T-helper 17 cell (primary cell): ENCODE measurements at regions not wholly inside any gene's neighbourhood (a gene's known extent, or its start where the extent isn't known, plus 50 kb on each side); places are given as distances from the start of the nearest gene placed in this dataset.

Source experiments
- ATAC-seq: fragments of 150-1000 bp; cut with Tn5 transposase; 2 replicates; pipeline ENCODE4 v1.10.0; 2021; ENCODE audit warnings: mild to moderate bottlenecking, moderate library complexity
- DNase-seq, 3 donors: peaks; one replicate each; pipeline versions ENCODE4 v3.0.0 to v3.0.0-alpha.2; 2020 to 2021
- H3K9me3 ChIP-seq: one replicate; pipeline ENCODE4 v1.7.0; 2013; ENCODE audit warnings: low read length, mild to moderate bottlenecking; ENCODE audit not compliant: control insufficient read depth, poor library complexity, severe bottlenecking
- H3K27ac Mint-ChIP-seq: one replicate; pipeline ENCODE4 v1.8.0; 2022; ENCODE audit warnings: mild to moderate bottlenecking, moderate library complexity, mixed read lengths
- H3K27me3 Mint-ChIP-seq: one replicate; pipeline ENCODE4 v1.8.0; 2022; ENCODE audit warnings: mixed read lengths
- H3K36me3 Mint-ChIP-seq: one replicate; pipeline ENCODE4 v1.8.0; 2022; ENCODE audit warnings: low read depth, mixed read lengths
- H3K4me1 Mint-ChIP-seq: one replicate; pipeline ENCODE4 v1.8.0; 2022; ENCODE audit warnings: mild to moderate bottlenecking, mixed read lengths
- H3K4me3 Mint-ChIP-seq: one replicate; pipeline ENCODE4 v1.8.0; 2022; ENCODE audit warnings: mild to moderate bottlenecking, moderate library complexity, mixed read lengths

DNA sequence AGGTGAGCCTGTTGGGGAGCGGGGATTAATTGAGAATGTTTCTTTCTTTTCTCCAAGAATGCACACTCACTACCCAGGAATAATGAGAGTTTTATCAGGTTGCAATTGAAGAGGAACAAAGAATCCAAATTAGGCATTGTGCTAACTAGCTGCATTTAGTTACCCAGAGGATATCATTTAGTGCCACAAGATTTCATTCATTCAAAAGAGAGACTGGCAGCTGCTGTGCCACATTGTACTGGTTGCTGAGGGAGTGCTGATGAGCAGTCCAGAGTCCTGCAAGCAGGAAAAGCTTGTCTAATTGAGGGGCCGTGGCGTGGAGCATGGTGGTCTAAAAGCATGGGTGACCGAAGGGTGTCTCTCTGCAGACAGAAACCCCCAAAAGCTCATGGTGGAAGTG is 97.6 kb downstream of the CTAGE1 start:
- no peak for DNase-seq
- Mint-ChIP-seq H3K27ac (no peak overlapping the region), H3K4me3 (no peak overlapping the region), H3K36me3 (no peaks in the 10 kb centered on the region), H3K27me3 (no peaks in the 10 kb centered on the region), H3K4me1 (no peaks in the 10 kb centered on the region)
- no peaks in the 10 kb centered on the region for H3K9me3 ChIP-seq
- no peak for ATAC-seq

DNA sequence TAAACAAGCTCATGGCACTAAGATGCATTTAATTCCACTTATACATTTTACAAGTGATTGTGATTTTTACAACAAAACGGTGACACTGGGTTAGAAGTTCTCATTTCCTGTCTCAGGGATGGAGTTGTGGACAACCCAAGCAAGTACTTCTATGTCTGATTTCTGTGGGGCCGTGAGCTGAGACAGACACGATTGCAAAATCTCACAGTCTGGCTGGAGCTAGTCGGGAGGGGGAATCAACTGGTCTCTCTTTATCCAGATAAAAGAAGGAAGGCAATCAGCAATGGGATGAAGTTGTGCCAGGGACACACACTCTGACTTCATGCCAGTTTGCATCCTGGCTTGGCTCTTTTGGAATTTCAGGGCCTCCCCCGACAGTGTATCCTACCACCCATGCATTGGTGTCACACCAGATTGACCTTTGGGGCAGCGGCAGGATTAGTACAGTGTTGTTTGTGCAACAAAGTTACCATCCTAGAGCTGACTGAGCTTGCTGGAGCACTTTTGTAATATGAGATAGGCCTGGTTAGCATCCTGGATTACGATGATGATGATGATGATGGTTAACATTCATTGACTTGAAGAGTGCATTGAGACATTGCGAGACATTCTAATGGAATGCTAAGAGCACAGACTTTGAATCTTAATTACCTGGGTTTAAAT is 98.8 kb downstream of the CTAGE1 start:
- ATAC-seq (no peak), DNase-seq (no peak)
- no peak overlapping the region for H3K27ac Mint-ChIP-seq
- H3K9me3 ChIP-seq, result no peaks in the 10 kb centered on the region
- H3K4me3 Mint-ChIP-seq, result no peak overlapping the region
- no peaks in the 10 kb centered on the region for H3K4me1 Mint-ChIP-seq
- H3K36me3 Mint-ChIP-seq, result no peaks in the 10 kb centered on the region
- no peaks in the 10 kb centered on the region for H3K27me3 Mint-ChIP-seq

GRCh38 chr18:22314420-22314819 is 103.3 kb downstream of the CTAGE1 start:
- H3K27ac Mint-ChIP-seq, result no peak overlapping the region
- H3K36me3 Mint-ChIP-seq, result no peaks in the 10 kb centered on the region
- H3K9me3 ChIP-seq, result no peaks in the 10 kb centered on the region
- no peak for ATAC-seq
- no peak overlapping the region for H3K4me3 Mint-ChIP-seq
- no peaks in the 10 kb centered on the region for H3K4me1 Mint-ChIP-seq
- DNase-seq, result no peak
- H3K27me3 Mint-ChIP-seq, result no peaks in the 10 kb centered on the region

GRCh38 chr18:22314001-22314400 is 103.7 kb downstream of the CTAGE1 start:
- Mint-ChIP-seq H3K27ac (no peak overlapping the region), H3K27me3 (no peaks in the 10 kb centered on the region), H3K36me3 (no peaks in the 10 kb centered on the region), H3K4me1 (no peaks in the 10 kb centered on the region), H3K4me3 (no peak overlapping the region)
- DNase-seq, result no peak
- H3K9me3 ChIP-seq, result no peaks in the 10 kb centered on the region
- no peak for ATAC-seq

- ATAC-seq (no peak), DNase-seq (no peak)
- H3K27me3 Mint-ChIP-seq, result no peaks in the 10 kb centered on the region
- H3K9me3 ChIP-seq, result no peaks in the 10 kb centered on the region
- H3K4me1 Mint-ChIP-seq, result no peaks in the 10 kb centered on the region
- no peak overlapping the region for H3K27ac Mint-ChIP-seq
- H3K4me3 Mint-ChIP-seq, result no peak overlapping the region
- H3K36me3 Mint-ChIP-seq, result no peaks in the 10 kb centered on the region
These were observed 106.4 kb downstream of the CTAGE1 start for GRCh38 chr18:22311301-22311700.

- no peak overlapping the region for H3K4me3 Mint-ChIP-seq
These were observed 108.5 kb downstream of the CTAGE1 start for GRCh38 chr18:22309191-22309590.

GRCh38 chr18:22307528-22307927 is 110.2 kb downstream of the CTAGE1 start:
- Mint-ChIP-seq H3K36me3 (peaks cover 2% of the 10 kb centered on the region), H3K27me3 (no peaks in the 10 kb centered on the region), H3K4me3 (no peak overlapping the region)

More at GRCh38 chr18:22309191-22309590, 108.5 kb downstream of the CTAGE1 start:
- no peaks in the 10 kb centered on the region for H3K9me3 ChIP-seq
- DNase-seq, result no peak
- Mint-ChIP-seq H3K4me1 (no peaks in the 10 kb centered on the region), H3K27ac (no peak overlapping the region), H3K36me3 (peaks cover 2% of the 10 kb centered on the region), H3K27me3 (no peaks in the 10 kb centered on the region)
- no peak for ATAC-seq

GRCh38 chr18:22303927-22304326 is 113.8 kb downstream of the CTAGE1 start:
- Mint-ChIP-seq H3K4me1 (no peaks in the 10 kb centered on the region), H3K27ac (no peak overlapping the region), H3K36me3 (peaks cover 2% of the 10 kb centered on the region), H3K27me3 (no peaks in the 10 kb centered on the region), H3K4me3 (no peak overlapping the region)
- H3K9me3 ChIP-seq, result no peaks in the 10 kb centered on the region
- DNase-seq (no peak), ATAC-seq (no peak)

More at GRCh38 chr18:22307528-22307927, 110.2 kb downstream of the CTAGE1 start:
- no peaks in the 10 kb centered on the region for H3K9me3 ChIP-seq
- H3K27ac Mint-ChIP-seq, result no peak overlapping the region
- DNase-seq (no peak), ATAC-seq (no peak)
- H3K4me1 Mint-ChIP-seq, result no peaks in the 10 kb centered on the region

DNA sequence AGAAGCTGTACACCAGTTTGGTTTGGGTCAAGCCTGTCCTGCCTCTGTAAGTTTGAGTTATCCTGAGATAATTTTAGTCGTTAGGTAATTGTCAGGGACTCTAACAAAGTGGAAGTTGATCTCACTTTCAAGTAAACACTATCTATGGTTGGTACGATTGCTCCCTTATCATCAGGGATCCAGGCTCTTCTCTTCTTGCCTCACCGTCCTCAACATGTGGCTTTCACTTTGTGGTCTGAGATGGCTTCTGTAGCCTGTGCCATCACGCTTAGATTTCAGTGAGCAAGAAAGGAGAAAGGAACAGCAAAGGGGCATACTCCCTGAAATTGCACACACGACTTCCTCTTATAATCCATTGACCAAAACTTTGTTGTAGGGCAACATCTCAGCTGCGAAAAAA is 115.6 kb downstream of the CTAGE1 start:
- Mint-ChIP-seq H3K27me3 (no peaks in the 10 kb centered on the region), H3K36me3 (peaks cover 2% of the 10 kb centered on the region)
- no peak for ATAC-seq

DNA sequence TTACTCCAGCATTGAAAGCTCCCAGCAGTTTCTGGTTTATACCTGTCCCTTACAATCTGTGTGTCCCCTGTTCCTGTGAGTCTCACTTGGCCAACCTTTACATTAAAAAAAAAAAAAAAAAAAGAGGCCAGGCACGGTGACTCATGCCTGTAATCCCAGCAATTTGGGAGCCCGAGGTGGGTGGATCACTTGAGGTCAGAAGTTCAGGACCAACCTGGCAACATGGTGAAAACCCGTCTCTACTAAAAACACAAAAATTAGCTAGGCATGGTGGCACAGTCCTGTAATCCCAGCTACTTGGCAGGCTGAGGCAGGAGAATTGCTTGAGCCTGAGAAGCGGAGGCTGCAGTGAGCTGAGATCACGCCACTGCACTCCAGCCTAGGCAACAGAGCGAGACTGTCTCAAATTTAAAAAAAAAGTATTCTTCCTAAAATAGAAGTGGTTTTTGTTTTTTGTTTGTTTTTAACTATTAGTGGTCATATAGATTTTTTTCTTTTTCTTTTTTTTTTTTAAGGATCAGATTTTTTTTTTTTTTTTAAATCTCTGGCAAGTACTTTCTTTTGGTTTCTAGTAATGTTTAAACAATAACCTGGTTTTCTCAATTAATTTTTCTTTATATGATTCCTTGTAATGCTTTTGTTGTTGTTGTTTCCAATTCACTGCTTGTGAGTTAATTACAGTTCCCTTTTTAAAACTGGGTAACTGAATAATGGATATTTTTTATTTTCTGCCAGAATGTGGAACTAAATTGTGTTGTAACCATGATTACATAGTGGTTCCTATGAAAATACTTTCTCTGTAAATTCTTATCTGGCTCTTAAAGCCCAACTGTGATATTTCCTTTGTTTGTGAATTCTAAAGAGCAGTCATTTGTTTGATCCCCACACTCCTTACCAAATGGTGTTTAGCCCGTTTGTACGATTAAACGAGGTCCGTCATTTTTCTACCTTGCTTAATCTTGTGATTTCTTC is 116.8 kb downstream of the CTAGE1 start:
- DNase-seq (no peak), ATAC-seq (no peak)
- no peaks in the 10 kb centered on the region for H3K27me3 Mint-ChIP-seq
- peaks cover 2% of the 10 kb centered on the region for H3K36me3 Mint-ChIP-seq
- H3K9me3 ChIP-seq, result no peaks in the 10 kb centered on the region
- H3K27ac Mint-ChIP-seq, result no peak overlapping the region
- H3K4me3 Mint-ChIP-seq, result no peak overlapping the region
- H3K4me1 Mint-ChIP-seq, result no peaks in the 10 kb centered on the region

More for the DNA sequence above, 115.6 kb downstream of the CTAGE1 start:
- no peaks in the 10 kb centered on the region for H3K9me3 ChIP-seq
- H3K4me3 Mint-ChIP-seq, result no peak overlapping the region
- H3K4me1 Mint-ChIP-seq, result no peaks in the 10 kb centered on the region
- DNase-seq, result no peak
- no peak overlapping the region for H3K27ac Mint-ChIP-seq

DNA sequence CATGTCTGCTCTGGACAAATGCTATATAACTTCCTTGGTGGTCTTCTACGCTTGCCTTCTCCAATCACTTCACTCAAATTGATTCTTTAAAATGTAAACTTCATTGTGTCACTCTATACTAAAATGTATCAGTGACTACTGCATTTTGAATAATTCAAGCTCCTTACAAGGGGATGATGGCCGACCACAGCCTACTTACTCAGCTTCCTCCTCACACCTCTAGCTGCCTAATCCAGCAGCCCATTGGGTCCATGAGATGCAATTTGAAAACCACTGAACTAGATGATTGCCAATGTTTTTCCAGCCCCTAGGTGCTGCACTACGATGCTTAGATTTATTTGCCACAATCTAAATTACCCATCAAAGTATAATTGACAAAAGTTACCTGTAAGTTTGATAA is 120.7 kb downstream of the CTAGE1 start:
- Mint-ChIP-seq H3K36me3 (no peaks in the 10 kb centered on the region), H3K4me3 (no peak overlapping the region), H3K4me1 (no peaks in the 10 kb centered on the region), H3K27me3 (no peaks in the 10 kb centered on the region), H3K27ac (no peak overlapping the region)
- ATAC-seq, result no peak
- DNase-seq, result no peak
- H3K9me3 ChIP-seq, result no peaks in the 10 kb centered on the region

DNA sequence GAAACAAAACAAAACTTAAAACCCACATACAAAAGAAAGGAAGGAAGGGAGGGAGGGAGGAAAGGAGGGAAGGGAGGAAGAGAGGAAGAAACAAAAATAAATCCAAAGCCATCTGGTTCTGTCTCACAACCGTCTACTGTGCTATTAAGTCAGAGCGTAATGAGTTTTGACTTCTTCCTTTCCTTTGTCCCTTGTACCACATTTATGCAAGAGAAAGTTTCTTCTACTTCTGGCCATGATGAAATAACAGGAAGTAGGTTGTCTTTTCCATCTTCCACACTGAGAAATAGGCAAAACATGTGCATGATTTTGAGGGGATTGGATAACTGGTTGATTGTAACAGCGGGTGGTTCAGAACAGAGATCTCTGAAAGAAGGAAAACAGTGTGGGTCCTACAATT is 121.4 kb downstream of the CTAGE1 start:
- DNase-seq (no peak), ATAC-seq (no peak)
- no peak overlapping the region for H3K27ac Mint-ChIP-seq
- H3K27me3 Mint-ChIP-seq, result no peaks in the 10 kb centered on the region
- H3K4me1 Mint-ChIP-seq, result no peaks in the 10 kb centered on the region
- H3K9me3 ChIP-seq, result no peaks in the 10 kb centered on the region
- no peaks in the 10 kb centered on the region for H3K36me3 Mint-ChIP-seq
- no peak overlapping the region for H3K4me3 Mint-ChIP-seq

GRCh38 chr18:22293417-22293816 is 124.0 kb downstream of the GATA6 start:
- ATAC-seq (no peak), DNase-seq (no peak)
- no peaks in the 10 kb centered on the region for H3K27me3 Mint-ChIP-seq
- H3K4me3 Mint-ChIP-seq, result no peak overlapping the region
- H3K36me3 Mint-ChIP-seq, result no peaks in the 10 kb centered on the region
- no peaks in the 10 kb centered on the region for H3K4me1 Mint-ChIP-seq
- no peaks in the 10 kb centered on the region for H3K9me3 ChIP-seq
- no peak overlapping the region for H3K27ac Mint-ChIP-seq
